Sigmoid colon (tissue), 3 donors: ENCODE measurements at regions not wholly inside any gene's neighbourhood (a gene's known extent, or its start where the extent isn't known, plus 50 kb on each side); places are given as distances from the start of the nearest gene placed in this dataset.

Experiments
- POLR2A ChIP-seq, 2 donors: fragments of 450-650 bp; IDR thresholded peaks; one replicate each; pipeline ENCODE4 v1.6.1; 2016; ENCODE audit warnings: antibody characterized with exemption in 2 of 2, mild to moderate bottlenecking in 2 of 2, moderate library complexity in 2 of 2
- TF ChIP-seq, protein P1 (sequence below), 4 experiments: fragments of 450-650 bp in 3 of 4; fragments of 200-600 bp in 1 of 4; IDR thresholded peaks; one replicate each; pipeline ENCODE4 v1.5.1; 2016 to 2019; ENCODE audit warnings: antibody characterized with exemption in 4 of 4, mild to moderate bottlenecking in 3 of 4, moderate library complexity in 2 of 4

DNA sequence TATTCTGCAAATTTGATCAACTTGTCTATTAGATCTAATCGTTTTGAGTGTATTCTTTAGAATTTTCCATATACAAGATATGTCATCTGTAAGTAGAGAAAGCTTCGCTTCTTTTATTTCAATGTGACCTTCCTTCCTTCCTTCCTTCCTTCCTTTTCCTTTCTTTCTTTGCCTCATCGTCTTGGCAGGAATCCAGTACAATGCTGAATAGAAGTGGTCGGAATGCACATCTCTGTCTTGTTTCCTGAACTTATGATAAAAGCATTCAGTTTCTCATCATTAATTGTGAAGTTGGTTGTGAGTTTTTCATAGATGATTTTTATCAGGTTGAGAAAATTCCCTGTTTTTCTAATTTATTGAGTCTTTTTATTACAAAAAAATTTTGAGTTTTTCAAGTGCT, 300.7 kb upstream of the ZNF32 start:
- TF ChIP-seq, protein P1, sequence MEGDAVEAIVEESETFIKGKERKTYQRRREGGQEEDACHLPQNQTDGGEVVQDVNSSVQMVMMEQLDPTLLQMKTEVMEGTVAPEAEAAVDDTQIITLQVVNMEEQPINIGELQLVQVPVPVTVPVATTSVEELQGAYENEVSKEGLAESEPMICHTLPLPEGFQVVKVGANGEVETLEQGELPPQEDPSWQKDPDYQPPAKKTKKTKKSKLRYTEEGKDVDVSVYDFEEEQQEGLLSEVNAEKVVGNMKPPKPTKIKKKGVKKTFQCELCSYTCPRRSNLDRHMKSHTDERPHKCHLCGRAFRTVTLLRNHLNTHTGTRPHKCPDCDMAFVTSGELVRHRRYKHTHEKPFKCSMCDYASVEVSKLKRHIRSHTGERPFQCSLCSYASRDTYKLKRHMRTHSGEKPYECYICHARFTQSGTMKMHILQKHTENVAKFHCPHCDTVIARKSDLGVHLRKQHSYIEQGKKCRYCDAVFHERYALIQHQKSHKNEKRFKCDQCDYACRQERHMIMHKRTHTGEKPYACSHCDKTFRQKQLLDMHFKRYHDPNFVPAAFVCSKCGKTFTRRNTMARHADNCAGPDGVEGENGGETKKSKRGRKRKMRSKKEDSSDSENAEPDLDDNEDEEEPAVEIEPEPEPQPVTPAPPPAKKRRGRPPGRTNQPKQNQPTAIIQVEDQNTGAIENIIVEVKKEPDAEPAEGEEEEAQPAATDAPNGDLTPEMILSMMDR (IDR thresholded peaks at IDR 0.05), result no peak
- TF ChIP-seq POLR2A (IDR thresholded peaks at IDR 0.05), result no peak
